Liver (tissue), 8 donors: ENCODE measurements at regions not wholly inside any gene's neighbourhood (a gene's known extent, or its start where the extent isn't known, plus 50 kb on each side); places are given as distances from the start of the nearest gene placed in this dataset.

ENCODE experiments used
- DNase-seq: peaks from one replicate; pipeline ENCODE4 v3.0.0-alpha.2; 2017; ENCODE audit warnings: low spot score
- H3K27ac ChIP-seq, 2 donors: one replicate each; pipeline ENCODE4 v1.7.0; 2013; ENCODE audit warnings: inconsistent platforms in 2 of 2, low read length in 2 of 2, control low read depth in 1 of 2, low read depth in 1 of 2, mild to moderate bottlenecking in 1 of 2
- H3K27me3 ChIP-seq, 4 donors: one replicate each; pipeline versions ENCODE4 v1.6.1 to v1.7.0; 2013; ENCODE audit warnings: low read length in 3 of 4, inconsistent platforms in 1 of 4, mild to moderate bottlenecking in 1 of 4, moderate library complexity in 1 of 4; ENCODE audit not compliant: control insufficient read depth in 4 of 4, insufficient read depth in 4 of 4
- H3K36me3 ChIP-seq, 4 donors: one replicate each; pipeline versions ENCODE4 v1.6.1 to v1.7.0; 2013; ENCODE audit warnings: low read length in 3 of 4, mild to moderate bottlenecking in 3 of 4, low read depth in 1 of 4, moderate library complexity in 1 of 4; ENCODE audit not compliant: control insufficient read depth in 4 of 4, insufficient read depth in 3 of 4
- H3K4me1 ChIP-seq, 4 donors: one replicate each; pipeline versions ENCODE4 v1.6.1 to v1.7.0; 2013; ENCODE audit warnings: low read length in 3 of 4, mild to moderate bottlenecking in 3 of 4, moderate library complexity in 1 of 4; ENCODE audit not compliant: control insufficient read depth in 4 of 4, insufficient read depth in 4 of 4
- H3K4me3 ChIP-seq, 3 donors: one replicate each; pipeline versions ENCODE4 v1.6.1 to v1.7.0; 2013; ENCODE audit warnings: low read length in 3 of 3, control low read depth in 1 of 3, low read depth in 1 of 3, mild to moderate bottlenecking in 1 of 3
- H3K9ac ChIP-seq, 2 donors: one replicate each; pipeline ENCODE4 v1.7.0; 2013; ENCODE audit warnings: low read length in 2 of 2, mild to moderate bottlenecking in 2 of 2, moderate library complexity in 2 of 2, control low read depth in 1 of 2, low read depth in 1 of 2
- H3K9me3 ChIP-seq, 4 donors: one replicate each; pipeline versions ENCODE4 v1.6.1 to v1.7.0; 2013; ENCODE audit warnings: low read length in 3 of 4; ENCODE audit not compliant: control insufficient read depth in 4 of 4
- ATF3 ChIP-seq: IDR thresholded peaks from 2 replicates; pipeline ENCODE4 v1.6.1; 2016; ENCODE audit warnings: antibody characterized with exemption
- CTCF ChIP-seq: fragments of 150-350 bp; IDR thresholded peaks from 2 replicates; pipeline ENCODE4 v1.5.1; 2017; ENCODE audit warnings: improper control_type of control experiment, low read depth, low read length; ENCODE audit not compliant: missing input control
- EGR1 ChIP-seq, 2 donors: IDR thresholded peaks; 2 replicates each; pipeline ENCODE4 v1.6.1; 2016 to 2018; ENCODE audit warnings: antibody characterized with exemption in 2 of 2, low read depth in 2 of 2
- FOXA1 ChIP-seq: IDR thresholded peaks from 2 replicates; pipeline ENCODE4 v1.6.1; 2016; ENCODE audit warnings: antibody characterized with exemption
- FOXA2 ChIP-seq: IDR thresholded peaks from 2 replicates; pipeline ENCODE4 v1.6.1; 2016; ENCODE audit warnings: antibody characterized with exemption
- GABPA ChIP-seq, 2 donors: IDR thresholded peaks in 1 of 2; conservative IDR thresholded peaks in 1 of 2; 2 replicates each; pipeline ENCODE4 v1.6.1; 2016; ENCODE audit warnings: antibody characterized with exemption in 2 of 2, mild to moderate bottlenecking in 1 of 2, moderate library complexity in 1 of 2
- HNF4A ChIP-seq, 2 donors: conservative IDR thresholded peaks; 2 replicates each; pipeline ENCODE4 v1.6.1; 2016; ENCODE audit warnings: antibody characterized with exemption in 2 of 2, mild to moderate bottlenecking in 2 of 2
- HNF4G ChIP-seq: IDR thresholded peaks from 2 replicates; pipeline ENCODE4 v1.6.1; 2016; ENCODE audit warnings: antibody characterized with exemption
- JUND ChIP-seq, 2 donors: IDR thresholded peaks; 2 replicates each; pipeline ENCODE4 v1.6.1; 2016; ENCODE audit warnings: antibody characterized with exemption in 2 of 2
- NR2F2 ChIP-seq: IDR thresholded peaks from 2 replicates; pipeline ENCODE4 v1.6.1; 2016; ENCODE audit warnings: antibody characterized with exemption
- RAD21 ChIP-seq, 2 donors: IDR thresholded peaks; 2 replicates each; pipeline ENCODE4 v1.6.1; 2016; ENCODE audit warnings: antibody characterized with exemption in 2 of 2, mild to moderate bottlenecking in 2 of 2
- RXRA ChIP-seq, 2 donors: IDR thresholded peaks; 2 replicates each; pipeline ENCODE4 v1.6.1; 2017 to 2018; ENCODE audit warnings: antibody characterized with exemption in 2 of 2, mild to moderate bottlenecking in 1 of 2
- SP1 ChIP-seq: IDR thresholded peaks from 2 replicates; pipeline ENCODE4 v1.6.1; 2018; ENCODE audit warnings: antibody characterized with exemption, mild to moderate bottlenecking
- TAF1 ChIP-seq: conservative IDR thresholded peaks from 2 replicates; pipeline ENCODE4 v1.6.1; 2016; ENCODE audit warnings: antibody characterized with exemption, mild to moderate bottlenecking
- WGBS: extraction: QIAGEN DNeasy Blood & Tissue Kit; methylation state at CpG from one replicate; pipeline ENCODE4 v1.1.7; 2013; 5-methylcytosine and 5-hydroxymethylcytosine counted together
- TF ChIP-seq, protein P1 (sequence below): IDR thresholded peaks from 2 replicates; pipeline ENCODE4 v1.6.1; 2016; ENCODE audit warnings: antibody characterized with exemption
- TF ChIP-seq, protein P2 (sequence below): IDR thresholded peaks from 2 replicates; pipeline ENCODE4 v1.6.1; 2016; ENCODE audit warnings: antibody characterized with exemption
- TF ChIP-seq, protein P3 (sequence below): IDR thresholded peaks from 2 replicates; pipeline ENCODE4 v1.6.1; 2016; ENCODE audit warnings: antibody characterized with exemption, mild to moderate bottlenecking
- donor health status: healthy.
- donor health status: healthy.
- donor health status: healthy.
- donor health status: healthy.
- donor health status: healthy.

GRCh38 chr2:13919981-13920382 lies 712.5 kb upstream of the LRATD1 start:
- Histone ChIP-seq H3K27me3 (no peaks in the 10 kb centered on the region), H3K27ac (no peak overlapping the region), H3K4me3 (no peak overlapping the region), H3K36me3 (no peaks in the 10 kb centered on the region), H3K4me1 (no peaks in the 10 kb centered on the region), H3K9ac (no peak overlapping the region), H3K9me3 (peaks cover 0 to 4% (median 2%) of the 10 kb centered on the region in 4 donors)
- TF ChIP-seq, protein P1, sequence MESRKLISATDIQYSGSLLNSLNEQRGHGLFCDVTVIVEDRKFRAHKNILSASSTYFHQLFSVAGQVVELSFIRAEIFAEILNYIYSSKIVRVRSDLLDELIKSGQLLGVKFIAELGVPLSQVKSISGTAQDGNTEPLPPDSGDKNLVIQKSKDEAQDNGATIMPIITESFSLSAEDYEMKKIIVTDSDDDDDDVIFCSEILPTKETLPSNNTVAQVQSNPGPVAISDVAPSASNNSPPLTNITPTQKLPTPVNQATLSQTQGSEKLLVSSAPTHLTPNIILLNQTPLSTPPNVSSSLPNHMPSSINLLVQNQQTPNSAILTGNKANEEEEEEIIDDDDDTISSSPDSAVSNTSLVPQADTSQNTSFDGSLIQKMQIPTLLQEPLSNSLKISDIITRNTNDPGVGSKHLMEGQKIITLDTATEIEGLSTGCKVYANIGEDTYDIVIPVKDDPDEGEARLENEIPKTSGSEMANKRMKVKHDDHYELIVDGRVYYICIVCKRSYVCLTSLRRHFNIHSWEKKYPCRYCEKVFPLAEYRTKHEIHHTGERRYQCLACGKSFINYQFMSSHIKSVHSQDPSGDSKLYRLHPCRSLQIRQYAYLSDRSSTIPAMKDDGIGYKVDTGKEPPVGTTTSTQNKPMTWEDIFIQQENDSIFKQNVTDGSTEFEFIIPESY = no peak
- TF ChIP-seq HNF4A (conservative IDR thresholded peaks at IDR 0.05) (no peak), JUND (IDR thresholded peaks at IDR 0.05) (no peak), FOXA1 (no peak), CTCF (no peak), EGR1 (IDR thresholded peaks at IDR 0.05; ENCODE audit: low read depth in 2 of 2) (no peak), ATF3 (no peak), GABPA (IDR thresholded peaks at IDR 0.05 in 1 of 2, conservative IDR thresholded peaks at IDR 0.05 in 1 of 2) (no peak), RAD21 (IDR thresholded peaks at IDR 0.05) (no peak), SP1 (no peak), TAF1 (no peak), HNF4G (no peak), RXRA (IDR thresholded peaks at IDR 0.05) (no peak)
- TF ChIP-seq, protein P2, sequence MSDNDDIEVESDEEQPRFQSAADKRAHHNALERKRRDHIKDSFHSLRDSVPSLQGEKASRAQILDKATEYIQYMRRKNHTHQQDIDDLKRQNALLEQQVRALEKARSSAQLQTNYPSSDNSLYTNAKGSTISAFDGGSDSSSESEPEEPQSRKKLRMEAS = no peak
- TF ChIP-seq, protein P3, sequence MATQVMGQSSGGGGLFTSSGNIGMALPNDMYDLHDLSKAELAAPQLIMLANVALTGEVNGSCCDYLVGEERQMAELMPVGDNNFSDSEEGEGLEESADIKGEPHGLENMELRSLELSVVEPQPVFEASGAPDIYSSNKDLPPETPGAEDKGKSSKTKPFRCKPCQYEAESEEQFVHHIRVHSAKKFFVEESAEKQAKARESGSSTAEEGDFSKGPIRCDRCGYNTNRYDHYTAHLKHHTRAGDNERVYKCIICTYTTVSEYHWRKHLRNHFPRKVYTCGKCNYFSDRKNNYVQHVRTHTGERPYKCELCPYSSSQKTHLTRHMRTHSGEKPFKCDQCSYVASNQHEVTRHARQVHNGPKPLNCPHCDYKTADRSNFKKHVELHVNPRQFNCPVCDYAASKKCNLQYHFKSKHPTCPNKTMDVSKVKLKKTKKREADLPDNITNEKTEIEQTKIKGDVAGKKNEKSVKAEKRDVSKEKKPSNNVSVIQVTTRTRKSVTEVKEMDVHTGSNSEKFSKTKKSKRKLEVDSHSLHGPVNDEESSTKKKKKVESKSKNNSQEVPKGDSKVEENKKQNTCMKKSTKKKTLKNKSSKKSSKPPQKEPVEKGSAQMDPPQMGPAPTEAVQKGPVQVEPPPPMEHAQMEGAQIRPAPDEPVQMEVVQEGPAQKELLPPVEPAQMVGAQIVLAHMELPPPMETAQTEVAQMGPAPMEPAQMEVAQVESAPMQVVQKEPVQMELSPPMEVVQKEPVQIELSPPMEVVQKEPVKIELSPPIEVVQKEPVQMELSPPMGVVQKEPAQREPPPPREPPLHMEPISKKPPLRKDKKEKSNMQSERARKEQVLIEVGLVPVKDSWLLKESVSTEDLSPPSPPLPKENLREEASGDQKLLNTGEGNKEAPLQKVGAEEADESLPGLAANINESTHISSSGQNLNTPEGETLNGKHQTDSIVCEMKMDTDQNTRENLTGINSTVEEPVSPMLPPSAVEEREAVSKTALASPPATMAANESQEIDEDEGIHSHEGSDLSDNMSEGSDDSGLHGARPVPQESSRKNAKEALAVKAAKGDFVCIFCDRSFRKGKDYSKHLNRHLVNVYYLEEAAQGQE = no peak
- no peak for DNase-seq
- WGBS = 62% methylated on average over 4 of the region's 4 CpGs

DNA sequence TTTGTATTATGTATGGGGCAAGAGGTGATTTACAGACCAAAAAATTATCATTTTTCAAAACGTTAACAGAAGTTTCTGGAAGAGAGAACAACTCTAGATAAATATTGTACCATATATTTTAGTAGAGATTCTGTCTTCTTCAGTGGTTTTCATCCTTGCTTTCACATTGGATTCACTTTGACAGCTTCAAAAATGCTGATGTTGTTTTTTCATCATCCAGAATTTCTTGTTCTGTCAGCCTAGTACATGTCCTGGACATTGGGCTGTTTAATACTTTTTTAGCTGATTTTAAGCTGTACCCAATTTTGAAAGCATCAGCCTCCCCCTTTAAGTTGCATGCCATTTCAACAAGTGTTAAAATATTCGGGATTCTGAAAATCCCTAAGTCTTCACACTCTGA lies 711.3 kb upstream of the LRATD1 start:
- Histone ChIP-seq H3K4me1 (no peaks in the 10 kb centered on the region), H3K36me3 (no peaks in the 10 kb centered on the region), H3K4me3 (no peak overlapping the region), H3K9me3 (peaks cover 0 to 4% (median 2%) of the 10 kb centered on the region in 4 donors), H3K27ac (no peak overlapping the region), H3K27me3 (no peaks in the 10 kb centered on the region), H3K9ac (no peak overlapping the region)
- no peak for DNase-seq
- 47% methylated on average over 2 of the region's 2 CpGs for WGBS
- TF ChIP-seq ATF3 = no peak
- TF ChIP-seq JUND (IDR thresholded peaks at IDR 0.05) = no peak
- TF ChIP-seq HNF4G = no peak
- TF ChIP-seq TAF1 = no peak
- no peak for TF ChIP-seq FOXA1
- TF ChIP-seq, protein P3 = no peak
- TF ChIP-seq FOXA2 = no peak
- no peak for TF ChIP-seq EGR1 (IDR thresholded peaks at IDR 0.05; ENCODE audit: low read depth in 2 of 2)
- TF ChIP-seq NR2F2 = no peak
- TF ChIP-seq, protein P2 = no peak
- TF ChIP-seq CTCF = no peak
- TF ChIP-seq SP1 = no peak
